Caco-2 (cell line): ENCODE measurements at regions not wholly inside any gene's neighbourhood (a gene's known extent, or its start where the extent isn't known, plus 50 kb on each side); places are given as distances from the start of the nearest gene placed in this dataset.

Experiments used
- BruUV-seq: library from RNA; stranded (reverse); fragments of 400-500 nt; replicated peaks from 2 replicates; lab custom pipeline; 2021; lab: Mats Ljungman, UMichigan
- CTCF ChIA-PET: fragments of 300-600 bp; sonication (Branson Sonifier 250); formaldehyde crosslinking; loops from one replicate; lab custom pipeline; 2022; ENCODE audit warnings: antibody characterized with exemption; lab: Charles Lee
- POLR2A ChIA-PET: fragments of 300-600 bp; sonication (Branson Sonifier 250); formaldehyde crosslinking; loops from one replicate; lab custom pipeline; 2022; ENCODE audit warnings: antibody characterized with exemption; lab: Charles Lee
- DNase-seq, 2 experiments: peaks; one replicate each; pipeline versions ENCODE4 v3.0.0 to v3.0.0-alpha.2; 2020 to 2022
- H3K27me3 ChIP-seq: replicated peaks from 2 replicates; pipeline ENCODE4 v1.6.0; 2011; ENCODE audit warnings: low read length; ENCODE audit not compliant: control insufficient read depth, insufficient read depth
- H3K36me3 ChIP-seq: 2 replicates; pipeline ENCODE4 v1.5.1; 2011; ENCODE audit warnings: low read length; ENCODE audit not compliant: control insufficient read depth, insufficient read depth
- H3K4me1 ChIP-seq: fragments of 250-450 bp; sonication (Bioruptor Pico); 2 replicates; pipeline ENCODE4 v1.5.1; 2020; ENCODE audit warnings: mild to moderate bottlenecking
- H3K4me3 ChIP-seq: 2 replicates; pipeline ENCODE4 v1.5.1; 2011; ENCODE audit warnings: low read depth, mild to moderate bottlenecking, control low read depth, low read length
- H3K9me3 ChIP-seq: fragments of 250-450 bp; sonication (Bioruptor Pico); 2 replicates; pipeline ENCODE4 v1.5.1; 2020; ENCODE audit warnings: mild to moderate bottlenecking, moderate library complexity
- H3K27ac Mint-ChIP-seq: one replicate; pipeline ENCODE4 v1.8.0; 2022; ENCODE audit warnings: mixed read lengths; ENCODE audit not compliant: unreplicated experiment
- H3K27me3 Mint-ChIP-seq: one replicate; pipeline ENCODE4 v1.8.0; 2022; ENCODE audit warnings: mixed read lengths; ENCODE audit not compliant: insufficient read depth, unreplicated experiment
- H3K36me3 Mint-ChIP-seq: one replicate; pipeline ENCODE4 v1.8.0; 2022; ENCODE audit warnings: mild to moderate bottlenecking, mixed read lengths; ENCODE audit not compliant: insufficient read depth, unreplicated experiment
- H3K4me1 Mint-ChIP-seq: one replicate; pipeline ENCODE4 v1.8.0; 2022; ENCODE audit warnings: low read depth, mixed read lengths; ENCODE audit not compliant: unreplicated experiment
- H3K4me3 Mint-ChIP-seq: one replicate; pipeline ENCODE4 v1.8.0; 2022; ENCODE audit warnings: mild to moderate bottlenecking, moderate library complexity, mixed read lengths; ENCODE audit not compliant: unreplicated experiment
- H3K9me3 Mint-ChIP-seq: one replicate; pipeline ENCODE4 v1.8.0; 2022; ENCODE audit warnings: mixed read lengths; ENCODE audit not compliant: unreplicated experiment
- intact Hi-C: fragments of 100-400 bp; cut with micrococcal nuclease; formaldehyde crosslinking; loops from one replicate; pipeline ENCODE4 v1.10.0; 2022; ENCODE audit not compliant: unreplicated experiment
- TF ChIP-seq, protein P1 (sequence below), 2 experiments: fragments of 200-600 bp in 1 of 2; IDR thresholded peaks; 1 replicate in 1 of 2; 2 replicates in 1 of 2; pipeline versions ENCODE4 v1.5.1 to v1.8.0; 2011 to 2022; ENCODE audit warnings: antibody characterized with exemption in 1 of 2, control low read depth in 1 of 2, inconsistent platforms in 1 of 2, low read depth in 1 of 2, low read length in 1 of 2, mild to moderate bottlenecking in 1 of 2, moderate library complexity in 1 of 2; ENCODE audit not compliant: insufficient read depth in 1 of 2, severe bottlenecking in 1 of 2, unreplicated experiment in 1 of 2

GRCh38 chr2:217741381-217741955 lies 261.3 kb downstream of the TNS1 start:
- CTCF ChIA-PET, result no interaction called here
- Mint-ChIP-seq H3K36me3 (no peaks in the 10 kb centered on the region), H3K9me3 (no peaks in the 10 kb centered on the region), H3K27me3 (peaks cover 17% of the 10 kb centered on the region), H3K27ac (no peak overlapping the region), H3K4me1 (no peaks in the 10 kb centered on the region), H3K4me3 (no peak overlapping the region)
- BruUV-seq, result no TSS peak
- DNase-seq, result no peak
- Histone ChIP-seq H3K36me3 (no peaks in the 10 kb centered on the region), H3K9me3 (no peaks in the 10 kb centered on the region), H3K27me3 (no peaks in the 10 kb centered on the region), H3K4me3 (no peak overlapping the region), H3K4me1 (no peaks in the 10 kb centered on the region)
- intact Hi-C loops, result no loop called here
- POLR2A ChIA-PET, result no interaction called here
- TF ChIP-seq, protein P1, sequence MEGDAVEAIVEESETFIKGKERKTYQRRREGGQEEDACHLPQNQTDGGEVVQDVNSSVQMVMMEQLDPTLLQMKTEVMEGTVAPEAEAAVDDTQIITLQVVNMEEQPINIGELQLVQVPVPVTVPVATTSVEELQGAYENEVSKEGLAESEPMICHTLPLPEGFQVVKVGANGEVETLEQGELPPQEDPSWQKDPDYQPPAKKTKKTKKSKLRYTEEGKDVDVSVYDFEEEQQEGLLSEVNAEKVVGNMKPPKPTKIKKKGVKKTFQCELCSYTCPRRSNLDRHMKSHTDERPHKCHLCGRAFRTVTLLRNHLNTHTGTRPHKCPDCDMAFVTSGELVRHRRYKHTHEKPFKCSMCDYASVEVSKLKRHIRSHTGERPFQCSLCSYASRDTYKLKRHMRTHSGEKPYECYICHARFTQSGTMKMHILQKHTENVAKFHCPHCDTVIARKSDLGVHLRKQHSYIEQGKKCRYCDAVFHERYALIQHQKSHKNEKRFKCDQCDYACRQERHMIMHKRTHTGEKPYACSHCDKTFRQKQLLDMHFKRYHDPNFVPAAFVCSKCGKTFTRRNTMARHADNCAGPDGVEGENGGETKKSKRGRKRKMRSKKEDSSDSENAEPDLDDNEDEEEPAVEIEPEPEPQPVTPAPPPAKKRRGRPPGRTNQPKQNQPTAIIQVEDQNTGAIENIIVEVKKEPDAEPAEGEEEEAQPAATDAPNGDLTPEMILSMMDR (IDR thresholded peaks at IDR 0.05; ENCODE audit: insufficient read depth in 1 of 2, low read depth in 1 of 2, low read length in 1 of 2, severe bottlenecking in 1 of 2, unreplicated experiment in 1 of 2), result no peak

GRCh38 chr2:217740756-217741155 lies 262.0 kb downstream of the TNS1 start:
- Mint-ChIP-seq H3K27me3 (peaks cover 13% of the 10 kb centered on the region), H3K27ac (no peak overlapping the region), H3K4me3 (no peak overlapping the region), H3K9me3 (no peaks in the 10 kb centered on the region), H3K36me3 (no peaks in the 10 kb centered on the region), H3K4me1 (no peaks in the 10 kb centered on the region)
- TF ChIP-seq, protein P1 (IDR thresholded peaks at IDR 0.05; ENCODE audit: insufficient read depth in 1 of 2, low read depth in 1 of 2, low read length in 1 of 2, severe bottlenecking in 1 of 2, unreplicated experiment in 1 of 2), result no peak
- Histone ChIP-seq H3K4me1 (no peaks in the 10 kb centered on the region), H3K9me3 (no peaks in the 10 kb centered on the region), H3K4me3 (no peak overlapping the region), H3K27me3 (no peaks in the 10 kb centered on the region), H3K36me3 (no peaks in the 10 kb centered on the region)
- DNase-seq, result no peak
- ChIA-PET CTCF (no interaction called here), POLR2A (no interaction called here)
- intact Hi-C loops, result no loop called here
- no TSS peak for BruUV-seq

DNA sequence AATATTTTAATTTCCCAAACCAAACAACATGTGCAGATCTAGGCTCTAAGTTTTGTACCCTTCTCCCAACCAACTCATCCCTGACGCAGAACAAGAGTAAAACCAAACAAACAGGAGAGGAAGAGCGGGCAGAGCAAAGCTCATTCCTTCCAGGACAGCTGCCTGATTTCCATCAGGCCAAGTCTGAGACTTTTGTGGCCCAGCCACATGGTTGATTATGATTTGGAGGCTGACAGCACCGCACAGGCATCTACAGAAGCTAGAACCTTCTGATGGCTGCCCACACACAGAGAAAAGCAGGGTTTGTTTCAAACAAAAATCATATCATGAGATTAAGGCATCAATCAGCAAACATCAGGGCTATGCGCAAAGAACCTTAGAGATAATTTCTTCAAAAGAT lies 262.6 kb downstream of the TNS1 start:
- H3K9me3 Mint-ChIP-seq, result no peaks in the 10 kb centered on the region
- no peak overlapping the region for H3K27ac Mint-ChIP-seq
- H3K36me3 Mint-ChIP-seq, result no peaks in the 10 kb centered on the region
- no peak overlapping the region for H3K4me3 Mint-ChIP-seq
- Histone ChIP-seq H3K4me1 (no peaks in the 10 kb centered on the region), H3K9me3 (no peaks in the 10 kb centered on the region), H3K36me3 (no peaks in the 10 kb centered on the region), H3K4me3 (no peak overlapping the region), H3K27me3 (no peaks in the 10 kb centered on the region)
- CTCF ChIA-PET, result no interaction called here
- peaks cover 18% of the 10 kb centered on the region for H3K27me3 Mint-ChIP-seq
- BruUV-seq, result no TSS peak
- intact Hi-C loops, result no loop called here
- POLR2A ChIA-PET, result no interaction called here
- no peaks in the 10 kb centered on the region for H3K4me1 Mint-ChIP-seq
- TF ChIP-seq, protein P1 (IDR thresholded peaks at IDR 0.05; ENCODE audit: insufficient read depth in 1 of 2, low read depth in 1 of 2, low read length in 1 of 2, severe bottlenecking in 1 of 2, unreplicated experiment in 1 of 2), result no peak
- DNase-seq, result no peak
